ENCODE measurements at regions not wholly inside any gene's neighbourhood (a gene's known extent, or its start where the extent isn't known, plus 50 kb on each side); places are given as distances from the start of the nearest gene placed in this dataset.
"Not testable (repeated sequence)": the region's sequence is repeated elsewhere in the genome, so short reads cannot be mapped to it uniquely, and the experiment has no call there.

DNA sequence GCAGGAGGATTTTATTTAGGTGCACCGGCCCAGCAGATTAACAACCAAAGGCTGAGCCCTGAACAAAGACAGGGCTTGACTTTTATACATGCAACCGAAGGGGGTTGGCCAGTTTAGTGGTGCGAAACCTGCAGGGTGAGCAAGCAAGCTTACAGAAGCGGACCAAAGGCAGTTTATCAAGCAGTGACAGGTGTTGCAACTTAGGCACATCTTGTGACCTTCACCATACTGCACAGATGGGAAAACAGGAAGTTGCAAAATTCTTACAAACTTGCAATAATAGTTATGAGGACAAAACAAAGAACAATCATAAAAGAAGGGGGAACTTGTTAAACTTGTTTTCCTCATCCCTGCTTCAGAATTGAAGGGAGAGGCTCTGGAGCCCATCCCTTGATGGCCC lies 1265.1 kb downstream of the CDH8 start:
- Mint-ChIP-seq H3K27ac (no peak overlapping the region), H3K4me1 (ENCODE audit: low read depth) (no peaks in the 10 kb centered on the region), H3K27me3 (ENCODE audit: low read depth) (no peaks in the 10 kb centered on the region), H3K9me3 (peaks cover 52% of the 10 kb centered on the region), H3K36me3 (ENCODE audit: low read depth) (no peaks in the 10 kb centered on the region), H3K4me3 (ENCODE audit: low read depth) (no peak overlapping the region)
- DNase-seq (ENCODE audit: low spot score), result no peak
- intact Hi-C loops (cut with micrococcal nuclease), result no loop called here

DNA sequence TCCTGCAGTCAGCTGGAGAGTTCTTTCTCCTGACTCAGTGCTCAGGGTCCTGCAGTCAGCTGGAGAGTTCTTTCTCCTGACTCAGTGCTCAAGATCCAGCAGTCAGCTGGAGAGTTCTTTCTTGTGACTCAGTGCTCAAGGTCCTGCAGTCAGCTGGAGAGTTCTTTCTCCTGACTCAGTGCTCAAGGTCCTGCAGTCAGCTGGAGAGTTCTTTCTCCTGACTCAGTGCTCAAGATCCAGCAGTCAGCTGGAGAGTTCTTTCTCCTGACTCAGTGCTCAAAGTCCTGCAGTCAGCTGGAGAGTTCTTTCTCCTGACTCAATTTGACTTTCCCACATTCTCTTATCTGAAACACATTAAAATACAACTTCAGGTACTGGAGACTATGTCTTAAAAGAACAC lies 1265.9 kb downstream of the CDH8 start:
- H3K4me3 Mint-ChIP-seq (ENCODE audit: low read depth); H3K27me3 Mint-ChIP-seq (ENCODE audit: low read depth); DNase-seq (ENCODE audit: low spot score); H3K4me1 Mint-ChIP-seq (ENCODE audit: low read depth); H3K27ac Mint-ChIP-seq; intact Hi-C loops (cut with micrococcal nuclease); H3K36me3 Mint-ChIP-seq (ENCODE audit: low read depth): not testable (repeated sequence)
- H3K9me3 Mint-ChIP-seq, result peaks cover 53% of the 10 kb centered on the region

DNA sequence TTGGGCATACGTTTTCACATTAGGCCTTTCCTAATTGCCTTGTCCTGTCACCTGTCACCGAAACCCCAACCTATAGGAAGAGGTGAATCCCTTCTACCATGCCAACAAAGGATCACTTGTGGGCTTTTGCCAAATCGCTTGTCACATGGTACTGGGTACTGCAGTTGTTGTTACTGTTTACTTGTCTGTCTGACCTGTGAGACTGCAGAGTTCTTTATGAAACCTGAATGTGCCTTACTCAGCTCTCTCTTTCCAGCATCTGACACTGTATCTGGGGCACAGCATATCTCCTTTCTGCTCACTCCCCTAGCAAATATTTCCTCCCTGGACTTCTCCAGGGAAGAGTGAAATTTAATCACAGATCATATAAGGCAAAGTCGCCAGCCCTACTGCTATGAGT lies 1272.4 kb downstream of the CDH8 start:
- no peaks in the 10 kb centered on the region for H3K36me3 Mint-ChIP-seq (ENCODE audit: low read depth)

DNA sequence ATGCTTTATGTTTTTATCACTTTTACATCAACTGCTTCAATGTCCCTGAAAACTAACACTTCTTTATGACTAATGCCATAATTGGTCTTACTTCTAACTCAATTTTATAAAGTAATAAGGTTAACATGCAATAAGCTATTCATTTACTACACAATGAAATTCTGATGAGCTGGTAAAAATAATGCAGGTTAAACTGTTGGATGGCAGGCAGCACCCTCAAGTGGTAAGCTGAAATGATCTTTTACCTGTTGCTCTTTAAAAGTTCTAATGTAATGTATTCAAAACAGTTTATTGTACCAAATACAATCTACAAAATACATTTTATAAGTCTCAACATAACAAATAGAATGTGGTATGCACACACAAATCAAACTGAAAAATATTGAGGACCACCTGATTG lies 1280.3 kb downstream of the CDH8 start:
- intact Hi-C loops (cut with micrococcal nuclease), result no loop called here
- Mint-ChIP-seq H3K4me3 (ENCODE audit: low read depth) (no peak overlapping the region), H3K27me3 (ENCODE audit: low read depth) (no peaks in the 10 kb centered on the region), H3K36me3 (ENCODE audit: low read depth) (no peaks in the 10 kb centered on the region), H3K4me1 (ENCODE audit: low read depth) (no peaks in the 10 kb centered on the region), H3K27ac (no peak overlapping the region), H3K9me3 (peaks cover 19% of the 10 kb centered on the region)
- no peak for DNase-seq (ENCODE audit: low spot score)

More for the DNA sequence above, 1272.4 kb downstream of the CDH8 start:
- no peaks in the 10 kb centered on the region for H3K27me3 Mint-ChIP-seq (ENCODE audit: low read depth)
- H3K4me3 Mint-ChIP-seq (ENCODE audit: low read depth), result no peak overlapping the region
- DNase-seq (ENCODE audit: low spot score), result no peak
- H3K9me3 Mint-ChIP-seq, result peaks cover 29% of the 10 kb centered on the region
- no peaks in the 10 kb centered on the region for H3K4me1 Mint-ChIP-seq (ENCODE audit: low read depth)
- no peak overlapping the region for H3K27ac Mint-ChIP-seq
- intact Hi-C loops (cut with micrococcal nuclease), result no loop called here

DNA sequence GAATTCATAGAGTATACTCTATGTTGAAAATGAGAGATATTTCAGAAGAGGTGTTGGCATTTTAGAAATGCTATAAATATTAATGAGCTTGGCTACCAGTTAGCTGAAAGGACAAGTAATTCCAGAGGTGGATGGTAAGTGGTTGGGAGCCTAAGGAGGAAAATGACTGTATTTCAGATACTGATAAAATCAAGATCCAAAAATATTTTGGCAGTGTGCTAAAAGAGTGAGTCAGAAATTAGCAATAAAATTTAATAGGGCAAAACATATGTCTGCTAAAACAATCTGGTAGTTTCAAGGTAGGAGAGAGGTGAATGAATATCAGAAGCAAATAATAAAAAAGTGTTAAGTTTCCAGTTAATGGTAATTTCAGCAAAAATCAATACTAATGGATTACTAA lies 1287.9 kb downstream of the CDH8 start:
- Mint-ChIP-seq H3K36me3 (ENCODE audit: low read depth) (no peaks in the 10 kb centered on the region), H3K4me1 (ENCODE audit: low read depth) (no peaks in the 10 kb centered on the region), H3K27ac (no peak overlapping the region), H3K9me3 (peaks cover 56% of the 10 kb centered on the region), H3K4me3 (ENCODE audit: low read depth) (no peak overlapping the region), H3K27me3 (ENCODE audit: low read depth) (no peaks in the 10 kb centered on the region)
- intact Hi-C loops (cut with micrococcal nuclease), result no loop called here
- no peak for DNase-seq (ENCODE audit: low spot score)

DNA sequence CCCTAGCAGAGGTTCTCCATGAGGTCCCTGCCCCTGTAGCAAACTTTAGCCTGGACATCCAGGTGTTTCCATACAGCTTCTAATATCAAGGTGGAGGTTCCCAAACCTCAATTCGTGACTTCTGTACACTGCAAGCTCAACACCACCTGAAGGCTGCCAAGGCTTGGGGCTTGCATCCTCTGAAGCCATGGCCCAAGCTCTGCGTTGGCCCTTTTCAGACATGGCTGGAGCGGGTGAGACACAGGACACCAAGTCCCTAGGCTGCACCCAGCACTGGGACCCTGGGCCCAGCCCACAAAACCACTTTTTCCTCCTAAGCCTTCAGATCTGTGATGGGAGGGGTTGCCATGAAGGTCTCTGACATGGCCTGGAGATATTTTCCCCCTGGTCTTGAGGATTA lies 1292.0 kb downstream of the CDH8 start:
- H3K27me3 Mint-ChIP-seq (ENCODE audit: low read depth), result no peaks in the 10 kb centered on the region
- H3K27ac Mint-ChIP-seq, result no peak overlapping the region
- no peaks in the 10 kb centered on the region for H3K36me3 Mint-ChIP-seq (ENCODE audit: low read depth)
- no peak overlapping the region for H3K4me3 Mint-ChIP-seq (ENCODE audit: low read depth)
- DNase-seq (ENCODE audit: low spot score), result no peak
- H3K9me3 Mint-ChIP-seq, result peaks cover 73% of the 10 kb centered on the region
- no peaks in the 10 kb centered on the region for H3K4me1 Mint-ChIP-seq (ENCODE audit: low read depth)
- intact Hi-C loops (cut with micrococcal nuclease), result no loop called here

DNA sequence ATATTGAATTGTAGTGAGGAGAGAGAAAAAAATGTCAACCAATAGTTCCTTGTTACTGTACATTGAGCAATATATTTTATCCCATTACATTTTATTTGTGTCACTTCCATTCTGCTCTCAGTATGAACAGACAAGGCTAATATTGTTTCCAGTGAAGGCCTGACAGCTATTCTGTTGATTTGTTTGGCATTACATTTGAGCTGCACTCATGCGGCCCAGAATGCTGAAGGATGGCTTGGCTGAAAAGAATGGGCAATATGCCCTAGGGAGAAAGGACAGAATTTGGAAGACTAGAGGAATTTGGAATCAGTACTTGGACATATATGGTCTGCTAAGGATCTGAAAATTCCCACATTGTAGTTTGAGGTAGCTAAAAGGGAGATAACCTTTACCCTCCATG lies 1294.4 kb downstream of the CDH8 start:
- Mint-ChIP-seq H3K27me3 (ENCODE audit: low read depth) (no peaks in the 10 kb centered on the region), H3K36me3 (ENCODE audit: low read depth) (no peaks in the 10 kb centered on the region), H3K4me3 (ENCODE audit: low read depth) (no peak overlapping the region), H3K9me3 (peaks cover 65% of the 10 kb centered on the region), H3K27ac (no peak overlapping the region), H3K4me1 (ENCODE audit: low read depth) (no peaks in the 10 kb centered on the region)
- intact Hi-C loops (cut with micrococcal nuclease), result no loop called here
- no peak for DNase-seq (ENCODE audit: low spot score)

DNA sequence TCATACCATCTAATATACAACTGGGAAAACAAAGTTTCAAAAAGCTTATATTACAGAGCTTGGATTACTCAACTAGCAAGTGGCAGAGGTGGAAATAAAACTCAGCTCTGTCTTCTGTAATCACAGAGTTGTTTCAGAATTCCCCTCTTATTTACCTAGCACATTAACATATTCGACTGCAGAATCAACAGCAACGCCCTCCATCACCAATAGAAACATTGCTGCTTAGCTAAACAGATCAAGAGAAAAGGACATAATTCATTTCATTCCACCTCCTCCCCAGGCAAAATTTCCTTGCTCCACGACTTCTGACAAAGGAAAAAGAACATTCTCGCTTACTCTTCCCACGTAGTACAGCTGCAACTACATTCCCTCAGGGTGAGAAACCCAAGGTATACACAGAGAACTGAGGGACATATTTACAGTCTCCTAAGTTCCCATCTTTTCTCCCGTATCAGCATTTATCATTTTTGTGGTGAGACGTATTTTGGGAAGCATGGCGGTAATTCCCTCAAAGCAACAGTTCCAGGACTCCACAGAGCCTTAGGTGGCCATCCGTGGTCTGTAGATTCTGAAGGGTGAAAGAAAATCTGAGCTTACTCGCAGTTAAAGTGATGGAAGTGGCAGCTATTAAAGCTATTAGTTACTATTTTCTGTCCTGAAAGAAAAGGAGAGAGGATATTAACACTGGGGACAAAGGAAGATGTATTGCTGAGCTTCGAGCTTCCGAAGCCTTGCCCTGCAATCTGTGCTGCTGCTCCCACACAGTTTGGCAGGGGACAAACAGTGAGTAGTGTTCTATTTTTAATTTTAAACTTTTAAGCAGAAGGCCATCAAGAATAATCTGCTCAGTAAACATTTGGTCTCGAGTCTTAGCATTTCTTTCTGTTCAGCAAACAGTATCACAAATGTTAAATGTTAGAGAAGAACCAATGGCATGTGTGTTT lies 1296.2 kb downstream of the CDH8 start:
- Mint-ChIP-seq H3K27me3 (ENCODE audit: low read depth) (no peaks in the 10 kb centered on the region), H3K4me1 (ENCODE audit: low read depth) (no peaks in the 10 kb centered on the region), H3K36me3 (ENCODE audit: low read depth) (no peaks in the 10 kb centered on the region), H3K27ac (no peak overlapping the region), H3K9me3 (peaks cover 61% of the 10 kb centered on the region), H3K4me3 (ENCODE audit: low read depth) (no peak overlapping the region)
- no peak for DNase-seq (ENCODE audit: low spot score)
- intact Hi-C loops (cut with micrococcal nuclease), result no loop called here

DNA sequence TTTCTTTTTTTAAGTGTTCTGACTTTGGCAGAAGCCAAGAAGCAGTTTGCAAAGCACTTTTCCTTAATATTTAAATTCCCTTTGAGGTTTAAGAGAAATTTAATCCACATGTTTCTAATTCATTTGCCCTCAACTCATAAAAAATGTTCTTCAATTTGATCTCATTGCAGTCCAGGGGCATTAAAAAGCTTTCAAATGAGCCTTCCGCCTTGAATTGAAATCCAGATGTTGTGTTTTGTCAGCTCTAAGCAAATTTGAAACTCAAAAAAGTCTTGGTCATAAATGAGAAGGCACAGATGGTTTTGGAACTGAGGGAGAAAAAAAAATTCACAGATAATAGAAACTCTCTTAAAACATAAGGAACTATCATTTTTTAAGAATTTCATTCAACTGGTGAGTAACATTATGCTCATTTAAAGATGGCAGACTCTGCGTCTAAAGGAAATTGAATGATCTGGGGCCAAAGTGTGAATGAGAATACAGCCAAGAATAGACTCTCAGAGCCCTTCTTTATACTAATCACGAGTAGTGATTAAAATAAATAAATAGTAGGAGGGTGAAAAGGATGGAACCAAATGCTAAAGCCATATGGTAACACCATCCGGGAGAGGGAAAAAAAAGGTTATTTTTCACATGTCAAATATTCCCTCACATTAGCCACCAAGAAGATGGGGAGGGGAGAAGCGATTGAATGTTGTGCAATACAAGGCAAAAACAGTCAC lies 1304.7 kb downstream of the CDH8 start:
- no peak overlapping the region for H3K27ac Mint-ChIP-seq
- intact Hi-C loops (cut with micrococcal nuclease), result no loop called here
- no peaks in the 10 kb centered on the region for H3K4me1 Mint-ChIP-seq (ENCODE audit: low read depth)
- H3K4me3 Mint-ChIP-seq (ENCODE audit: low read depth), result no peak overlapping the region
- H3K9me3 Mint-ChIP-seq, result peaks cover 34% of the 10 kb centered on the region
- no peaks in the 10 kb centered on the region for H3K36me3 Mint-ChIP-seq (ENCODE audit: low read depth)
- no peak for DNase-seq (ENCODE audit: low spot score)
- H3K27me3 Mint-ChIP-seq (ENCODE audit: low read depth), result no peaks in the 10 kb centered on the region

DNA sequence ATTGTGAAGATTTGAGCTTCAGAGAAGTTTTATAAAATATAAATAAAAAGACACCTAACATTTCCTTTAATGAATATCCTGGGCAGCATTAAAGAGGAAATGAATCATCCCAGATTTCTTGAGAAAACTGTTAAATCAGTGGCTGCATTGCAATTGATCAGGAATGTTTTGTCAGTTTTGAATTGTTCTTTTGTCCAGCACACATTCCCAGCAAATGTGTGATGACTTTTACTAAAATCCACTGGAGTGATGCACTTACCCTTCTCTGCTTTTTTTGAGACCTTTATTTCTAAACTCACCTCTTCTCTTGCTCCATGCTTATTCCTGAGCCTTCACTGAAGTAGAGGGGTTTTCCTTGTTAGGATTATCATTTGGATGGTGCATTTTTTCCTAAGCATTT lies 1307.2 kb downstream of the CDH8 start:
- intact Hi-C loops (cut with micrococcal nuclease), result no loop called here
- no peaks in the 10 kb centered on the region for H3K36me3 Mint-ChIP-seq (ENCODE audit: low read depth)
- no peaks in the 10 kb centered on the region for H3K27me3 Mint-ChIP-seq (ENCODE audit: low read depth)
- DNase-seq (ENCODE audit: low spot score), result no peak
- H3K4me1 Mint-ChIP-seq (ENCODE audit: low read depth), result no peaks in the 10 kb centered on the region
- H3K4me3 Mint-ChIP-seq (ENCODE audit: low read depth), result no peak overlapping the region
- H3K9me3 Mint-ChIP-seq, result peaks cover 25% of the 10 kb centered on the region
- H3K27ac Mint-ChIP-seq, result no peak overlapping the region

DNA sequence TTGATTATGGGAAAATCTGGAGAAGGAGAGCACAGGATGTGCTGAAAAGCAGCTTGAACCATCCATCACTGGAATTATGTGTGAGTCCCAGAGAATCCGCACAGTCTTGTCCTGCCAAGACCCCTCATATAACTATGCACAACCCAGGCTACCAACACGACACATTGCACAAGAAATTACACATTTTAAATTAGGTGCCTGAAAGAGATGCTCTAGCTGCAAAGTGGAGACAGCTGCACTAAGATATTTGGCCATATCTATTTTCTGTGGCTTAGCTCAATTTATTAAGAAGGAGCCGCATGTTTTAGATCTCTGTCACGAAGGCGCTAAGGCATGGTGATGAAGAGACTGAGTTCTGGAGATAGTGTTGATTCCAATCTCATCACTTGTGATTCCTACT lies 1308.4 kb downstream of the CDH8 start:
- Mint-ChIP-seq H3K4me3 (ENCODE audit: low read depth) (no peak overlapping the region), H3K9me3 (peaks cover 29% of the 10 kb centered on the region), H3K27ac (no peak overlapping the region), H3K4me1 (ENCODE audit: low read depth) (no peaks in the 10 kb centered on the region), H3K36me3 (ENCODE audit: low read depth) (no peaks in the 10 kb centered on the region), H3K27me3 (ENCODE audit: low read depth) (no peaks in the 10 kb centered on the region)
- no peak for DNase-seq (ENCODE audit: low spot score)
- intact Hi-C loops (cut with micrococcal nuclease), result no loop called here

DNA sequence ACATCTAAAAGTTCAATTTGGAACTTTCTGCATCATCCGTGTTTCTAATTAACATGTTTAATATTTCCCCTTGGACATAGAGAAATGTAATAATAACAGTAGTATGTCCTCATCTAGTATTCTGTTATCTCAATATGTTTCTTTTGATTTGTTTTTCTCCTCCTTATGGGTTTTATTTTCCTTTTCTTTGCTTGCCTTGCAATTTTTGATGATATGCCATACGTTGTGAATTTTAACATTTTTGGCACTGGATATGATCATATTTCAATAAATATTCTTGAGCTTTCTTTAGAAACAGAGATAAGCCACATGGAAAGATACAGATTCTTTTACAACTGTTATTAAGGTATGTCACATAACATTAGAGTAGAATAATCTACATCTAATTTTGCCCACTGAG lies 1316.2 kb downstream of the CDH8 start:
- Mint-ChIP-seq H3K27ac (no peak overlapping the region), H3K9me3 (peaks cover 47% of the 10 kb centered on the region), H3K4me3 (ENCODE audit: low read depth) (no peak overlapping the region), H3K27me3 (ENCODE audit: low read depth) (no peaks in the 10 kb centered on the region), H3K36me3 (ENCODE audit: low read depth) (no peaks in the 10 kb centered on the region), H3K4me1 (ENCODE audit: low read depth) (no peaks in the 10 kb centered on the region)
- DNase-seq (ENCODE audit: low spot score), result no peak
- intact Hi-C loops (cut with micrococcal nuclease), result no loop called here

DNA sequence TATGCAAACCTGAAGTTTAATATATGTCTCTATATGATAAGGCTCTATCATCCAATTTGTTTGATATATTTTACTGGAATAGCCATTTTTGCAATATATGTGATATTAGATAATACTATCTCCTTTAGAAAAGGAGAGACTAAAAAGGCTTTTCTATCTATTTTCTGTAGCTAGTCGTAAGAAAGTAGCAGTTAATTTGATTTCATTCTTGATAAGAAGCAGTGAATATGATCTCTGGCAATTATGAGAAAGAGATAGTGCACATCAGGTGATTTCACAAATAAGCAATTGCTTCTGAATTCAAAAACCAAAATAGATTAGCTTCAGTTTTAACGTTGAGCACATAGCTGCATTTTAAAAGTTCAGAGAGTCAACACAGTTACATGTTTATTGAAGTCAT lies 1318.4 kb downstream of the CDH8 start:
- H3K27ac Mint-ChIP-seq, result no peak overlapping the region
- H3K36me3 Mint-ChIP-seq (ENCODE audit: low read depth), result no peaks in the 10 kb centered on the region
- H3K4me3 Mint-ChIP-seq (ENCODE audit: low read depth), result no peak overlapping the region
- no peaks in the 10 kb centered on the region for H3K27me3 Mint-ChIP-seq (ENCODE audit: low read depth)
- intact Hi-C loops (cut with micrococcal nuclease), result no loop called here
- peaks cover 47% of the 10 kb centered on the region for H3K9me3 Mint-ChIP-seq
- DNase-seq (ENCODE audit: low spot score), result no peak
- no peaks in the 10 kb centered on the region for H3K4me1 Mint-ChIP-seq (ENCODE audit: low read depth)
